Endodermal cell (in vitro differentiated cells): ENCODE measurements at regions not wholly inside any gene's neighbourhood (a gene's known extent, or its start where the extent isn't known, plus 50 kb on each side); places are given as distances from the start of the nearest gene placed in this dataset.

ENCODE experiments used
- DNase-seq: peaks from one replicate; pipeline ENCODE4 v3.0.0-alpha.2; 2017
- H3K27ac ChIP-seq: 2 replicates; pipeline ENCODE4 v1.5.1; 2013; ENCODE audit warnings: mild to moderate bottlenecking, low read depth, low read length, moderate library complexity
- H3K27me3 ChIP-seq: 2 replicates; pipeline ENCODE4 v1.6.1; 2013; ENCODE audit warnings: mild to moderate bottlenecking, low read length, moderate library complexity; ENCODE audit not compliant: insufficient read depth, control insufficient read depth, poor library complexity, severe bottlenecking
- H3K36me3 ChIP-seq: 2 replicates; pipeline ENCODE4 v1.7.0; 2013; ENCODE audit warnings: mild to moderate bottlenecking, low read length, moderate library complexity; ENCODE audit not compliant: control insufficient read depth, insufficient read depth
- H3K4me1 ChIP-seq: one replicate; pipeline ENCODE4 v1.7.0; 2013; ENCODE audit warnings: low read length; ENCODE audit not compliant: control insufficient read depth, insufficient read depth
- H3K4me3 ChIP-seq: 2 replicates; pipeline ENCODE4 v1.5.1; 2013; ENCODE audit warnings: mild to moderate bottlenecking, low read length, moderate library complexity
- H3K9ac ChIP-seq: 2 replicates; pipeline ENCODE4 v1.6.1; 2013; ENCODE audit warnings: mild to moderate bottlenecking, low read length, moderate library complexity; ENCODE audit not compliant: poor library complexity, severe bottlenecking; ENCODE audit errors: extremely low read depth
- H3K9me3 ChIP-seq: 2 replicates; pipeline ENCODE4 v1.6.1; 2013; ENCODE audit warnings: mild to moderate bottlenecking, low read length, moderate library complexity; ENCODE audit not compliant: control insufficient read depth
- H3K27ac Mint-ChIP-seq: 2 replicates; pipeline ENCODE4 v1.8.0; 2020; ENCODE audit warnings: mixed read lengths
- H3K27me3 Mint-ChIP-seq: 2 replicates; pipeline ENCODE4 v1.8.0; 2021; ENCODE audit warnings: mild to moderate bottlenecking, mixed read lengths; ENCODE audit not compliant: insufficient read depth
- H3K36me3 Mint-ChIP-seq: 2 replicates; pipeline ENCODE4 v1.8.0; 2020; ENCODE audit warnings: low read depth, mixed read lengths
- H3K4me1 Mint-ChIP-seq: 2 replicates; pipeline ENCODE4 v1.8.0; 2020; ENCODE audit warnings: mixed read lengths
- H3K4me3 Mint-ChIP-seq: 2 replicates; pipeline ENCODE4 v1.8.0; 2020; ENCODE audit warnings: mild to moderate bottlenecking, moderate library complexity, mixed read lengths
- H3K9me3 Mint-ChIP-seq: 2 replicates; pipeline ENCODE4 v1.8.0; 2020; ENCODE audit warnings: mild to moderate bottlenecking, mixed read lengths
- CTCF ChIP-seq: fragments of 200-600 bp; sonication (generic); conservative IDR thresholded peaks from 2 replicates; pipeline ENCODE4 v1.5.0; 2021; ENCODE audit warnings: antibody characterized with exemption, mild to moderate bottlenecking
- WGBS, 2 experiments: methylation state at CpG; one replicate each; pipeline versions ENCODE4 v1.1.5 to v1.1.7; 2013; ENCODE audit warnings: missing lambda C conversion rate in 2 of 2, mixed read lengths in 1 of 2; ENCODE audit not compliant: insufficient coverage in 1 of 2, insufficient read length in 1 of 2; 5-methylcytosine and 5-hydroxymethylcytosine counted together

GRCh38 chr5:2696156-2696807 lies 55.2 kb downstream of the IRX2 start:
- Histone ChIP-seq H3K36me3 (no peaks in the 10 kb centered on the region), H3K4me3 (no peak overlapping the region), H3K9me3 (peaks cover 19% of the 10 kb centered on the region), H3K27me3 (no peaks in the 10 kb centered on the region), H3K27ac (no peak overlapping the region), H3K4me1 (no peaks in the 10 kb centered on the region), H3K9ac (no peak overlapping the region)
- no peaks in the 10 kb centered on the region for H3K4me1 Mint-ChIP-seq
- DNase-seq: no peak
- WGBS, 2 experiments: 91 to 92% methylated on average over 10 to 16 of the region's 16 CpGs
- H3K4me3 Mint-ChIP-seq: no peak overlapping the region
- no peak for TF ChIP-seq CTCF
- no peak overlapping the region for H3K27ac Mint-ChIP-seq
- H3K36me3 Mint-ChIP-seq: no peaks in the 10 kb centered on the region
- peaks cover 18% of the 10 kb centered on the region for H3K9me3 Mint-ChIP-seq
- peaks cover 3% of the 10 kb centered on the region for H3K27me3 Mint-ChIP-seq

GRCh38 chr5:2695200-2695891 lies 56.1 kb downstream of the IRX2 start:
- no peak overlapping the region for H3K9ac ChIP-seq
- Mint-ChIP-seq H3K27me3 (peaks cover 2% of the 10 kb centered on the region), H3K36me3 (no peaks in the 10 kb centered on the region), H3K27ac (no peak overlapping the region), H3K4me3 (no peak overlapping the region), H3K9me3 (peaks cover 18% of the 10 kb centered on the region), H3K4me1 (no peaks in the 10 kb centered on the region)
- H3K27ac ChIP-seq: no peak overlapping the region
- no peaks in the 10 kb centered on the region for H3K27me3 ChIP-seq
- no peak overlapping the region for H3K4me3 ChIP-seq
- no peak for DNase-seq
- H3K9me3 ChIP-seq: peaks cover 19% of the 10 kb centered on the region
- no peaks in the 10 kb centered on the region for H3K36me3 ChIP-seq
- no peak for TF ChIP-seq CTCF
- H3K4me1 ChIP-seq: no peaks in the 10 kb centered on the region
- 89 to 100% methylated on average over 6 to 8 of the region's 8 CpGs for WGBS, 2 experiments

- no peak for DNase-seq
- H3K9me3 ChIP-seq: peaks cover 19% of the 10 kb centered on the region
- no peak overlapping the region for H3K4me3 Mint-ChIP-seq
- H3K36me3 ChIP-seq: no peaks in the 10 kb centered on the region
- H3K36me3 Mint-ChIP-seq: no peaks in the 10 kb centered on the region
- no peaks in the 10 kb centered on the region for H3K4me1 ChIP-seq
- no peak overlapping the region for H3K9ac ChIP-seq
- peaks cover 2% of the 10 kb centered on the region for H3K4me1 Mint-ChIP-seq
- H3K27ac ChIP-seq: no peak overlapping the region
- no peaks in the 10 kb centered on the region for H3K27me3 ChIP-seq
- no peak for TF ChIP-seq CTCF
- H3K9me3 Mint-ChIP-seq: peaks cover 18% of the 10 kb centered on the region
- H3K27ac Mint-ChIP-seq: no peak overlapping the region
- 80 to 91% methylated on average over 1 of the region's 1 CpG for WGBS, 2 experiments
- H3K27me3 Mint-ChIP-seq: peaks cover 6% of the 10 kb centered on the region
- H3K4me3 ChIP-seq: no peak overlapping the region
Measured at GRCh38 chr5:2691530-2691929, 59.9 kb downstream of the IRX2 start.
